CD4-positive, CD25-positive, alpha-beta regulatory T cell (primary cell): ENCODE measurements at regions not wholly inside any gene's neighbourhood (a gene's known extent, or its start where the extent isn't known, plus 50 kb on each side); places are given as distances from the start of the nearest gene placed in this dataset.

Experiments
- ATAC-seq, 2 donors: fragments of 150-1000 bp; cut with Tn5 transposase; one replicate each; pipeline ENCODE4 v1.10.0; 2021; ENCODE audit warnings: low read depth in 2 of 2, moderate number of reproducible peaks in 2 of 2, moderate library complexity in 1 of 2
- DNase-seq, 3 donors: peaks; one replicate each; pipeline versions ENCODE4 v3.0.0 to v3.0.0-alpha.2; 2012 to 2022; ENCODE audit warnings: mixed read lengths in 1 of 3
- H3K27ac ChIP-seq: one replicate; pipeline ENCODE4 v1.7.0; 2013; ENCODE audit warnings: mild to moderate bottlenecking, low read length; ENCODE audit not compliant: insufficient read depth, poor library complexity, severe bottlenecking
- H3K27me3 ChIP-seq: one replicate; pipeline ENCODE4 v1.7.0; 2013; ENCODE audit warnings: low read length; ENCODE audit not compliant: control insufficient read depth, insufficient read depth
- H3K36me3 ChIP-seq: one replicate; pipeline ENCODE4 v1.7.0; 2013; ENCODE audit warnings: mild to moderate bottlenecking, low read length, moderate library complexity; ENCODE audit not compliant: control insufficient read depth, insufficient read depth
- H3K4me1 ChIP-seq: 2 replicates; pipeline ENCODE4 v1.7.0; 2013; ENCODE audit warnings: mild to moderate bottlenecking, low read length; ENCODE audit not compliant: insufficient read depth, control insufficient read depth, poor library complexity, severe bottlenecking
- H3K4me3 ChIP-seq: one replicate; pipeline ENCODE4 v1.7.0; 2013; ENCODE audit warnings: low read depth, mild to moderate bottlenecking, low read length, moderate library complexity
- H3K9me3 ChIP-seq, 2 experiments: 1 replicate in 1 of 2; 2 replicates in 1 of 2; pipeline ENCODE4 v1.7.0; 2013; ENCODE audit warnings: low read length in 2 of 2, mild to moderate bottlenecking in 1 of 2, moderate library complexity in 1 of 2; ENCODE audit not compliant: control insufficient read depth in 2 of 2
- H3K27ac Mint-ChIP-seq, 3 donors: one replicate each; pipeline ENCODE4 v1.8.0; 2020 to 2022; ENCODE audit warnings: mild to moderate bottlenecking in 3 of 3, mixed read lengths in 3 of 3, moderate library complexity in 2 of 3
- H3K27me3 Mint-ChIP-seq: one replicate; pipeline ENCODE4 v1.8.0; 2022; ENCODE audit warnings: mild to moderate bottlenecking, mixed read lengths
- H3K36me3 Mint-ChIP-seq: one replicate; pipeline ENCODE4 v1.8.0; 2020; ENCODE audit warnings: mixed read lengths
- H3K4me1 Mint-ChIP-seq, 4 donors: one replicate each; pipeline ENCODE4 v1.8.0; 2020 to 2022; ENCODE audit warnings: mixed read lengths in 4 of 4, mild to moderate bottlenecking in 1 of 4
- H3K4me3 Mint-ChIP-seq, 4 donors: one replicate each; pipeline ENCODE4 v1.8.0; 2020 to 2022; ENCODE audit warnings: mild to moderate bottlenecking in 4 of 4, mixed read lengths in 4 of 4, moderate library complexity in 3 of 4
- H3K9me3 Mint-ChIP-seq, 7 donors: one replicate each; pipeline ENCODE4 v1.8.0; 2020 to 2022; ENCODE audit warnings: mixed read lengths in 7 of 7, mild to moderate bottlenecking in 3 of 7, moderate library complexity in 2 of 7

DNA sequence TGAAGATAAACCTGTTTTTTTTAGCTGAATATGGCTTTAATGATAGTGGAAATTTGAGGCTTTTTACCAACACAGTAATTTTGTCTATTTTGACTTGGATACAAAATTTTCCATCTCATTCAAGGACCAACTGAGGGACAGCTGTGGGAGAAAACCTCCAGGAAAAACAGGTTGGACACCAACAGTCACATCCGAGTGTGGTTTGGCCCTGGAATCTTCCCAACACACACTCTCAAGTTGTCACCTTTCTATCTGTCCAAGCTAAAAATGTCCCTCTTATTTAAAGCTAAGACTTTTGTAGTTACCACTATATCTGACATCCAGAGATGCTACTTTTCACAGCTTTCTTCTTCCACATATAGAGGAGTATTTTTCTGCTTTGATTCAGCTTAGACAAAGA, 404.9 kb downstream of the PCDH7 start:
- Histone ChIP-seq H3K27ac (no peak overlapping the region), H3K9me3 (no peaks in the 10 kb centered on the region), H3K27me3 (no peaks in the 10 kb centered on the region), H3K4me1 (no peaks in the 10 kb centered on the region), H3K4me3 (no peak overlapping the region), H3K36me3 (no peaks in the 10 kb centered on the region)
- H3K27ac Mint-ChIP-seq: no peak overlapping the region
- DNase-seq (no peak), ATAC-seq (no peak)
- H3K9me3 Mint-ChIP-seq: peaks cover 2 to 18% (median 4%) of the 10 kb centered on the region in 7 donors
- H3K4me3 Mint-ChIP-seq: no peak overlapping the region
- no peaks in the 10 kb centered on the region for H3K36me3 Mint-ChIP-seq
- no peaks in the 10 kb centered on the region for H3K27me3 Mint-ChIP-seq
- H3K4me1 Mint-ChIP-seq: no peaks in the 10 kb centered on the region

DNA sequence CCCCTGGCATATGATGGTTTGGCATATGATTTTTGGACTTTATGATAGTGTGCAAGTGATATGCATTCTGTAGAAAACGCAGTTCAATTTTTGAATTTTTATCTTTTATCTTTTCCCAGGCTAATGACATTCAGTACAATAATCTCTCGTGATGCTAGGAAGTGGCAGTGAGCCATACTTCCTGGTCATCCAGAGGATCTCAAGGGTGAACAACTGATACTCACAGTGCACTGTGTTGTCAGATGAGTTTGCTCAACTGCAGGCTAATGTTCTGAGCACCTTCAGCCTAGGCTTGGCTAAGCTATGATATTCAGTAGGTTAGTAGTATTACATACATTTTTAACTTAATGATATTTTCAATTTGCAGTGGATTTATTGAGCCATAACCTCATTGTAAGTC, 405.3 kb downstream of the PCDH7 start:
- no peak overlapping the region for H3K27ac Mint-ChIP-seq
- Histone ChIP-seq H3K4me3 (no peak overlapping the region), H3K36me3 (no peaks in the 10 kb centered on the region), H3K4me1 (no peaks in the 10 kb centered on the region), H3K9me3 (no peaks in the 10 kb centered on the region), H3K27ac (no peak overlapping the region), H3K27me3 (no peaks in the 10 kb centered on the region)
- no peaks in the 10 kb centered on the region for H3K36me3 Mint-ChIP-seq
- DNase-seq (no peak), ATAC-seq (no peak)
- H3K9me3 Mint-ChIP-seq: peaks cover 0 to 19% (median 4%) of the 10 kb centered on the region in 7 donors
- H3K4me3 Mint-ChIP-seq: no peak overlapping the region
- no peaks in the 10 kb centered on the region for H3K27me3 Mint-ChIP-seq
- no peaks in the 10 kb centered on the region for H3K4me1 Mint-ChIP-seq

DNA sequence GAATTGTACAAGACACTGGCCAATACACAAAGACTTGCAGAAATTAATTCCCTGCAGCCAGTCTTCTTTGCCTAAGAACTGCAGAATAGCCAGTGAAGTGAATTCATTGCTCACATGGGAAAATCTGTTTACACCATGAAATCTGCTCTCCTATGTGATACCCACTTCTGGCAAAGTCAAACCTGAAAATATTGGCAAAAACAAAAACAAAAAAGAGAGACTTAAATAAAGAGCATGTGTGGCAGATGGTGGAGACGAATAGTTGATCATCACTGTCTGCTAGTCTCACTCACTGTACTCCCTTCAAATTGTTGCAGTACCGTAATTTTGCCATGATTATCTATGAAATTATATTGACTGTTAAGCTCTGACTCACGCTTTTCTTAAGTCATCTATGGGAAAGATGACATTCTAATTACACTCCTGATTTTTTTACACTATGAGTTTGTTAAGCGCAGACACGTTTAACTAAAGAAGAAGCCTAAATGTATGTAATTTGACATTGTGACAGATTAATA, 406.8 kb downstream of the PCDH7 start:
- Histone ChIP-seq H3K4me3 (no peak overlapping the region), H3K9me3 (no peaks in the 10 kb centered on the region), H3K27ac (no peak overlapping the region), H3K4me1 (no peaks in the 10 kb centered on the region), H3K27me3 (no peaks in the 10 kb centered on the region), H3K36me3 (no peaks in the 10 kb centered on the region)
- DNase-seq (no peak), ATAC-seq (no peak)
- no peaks in the 10 kb centered on the region for H3K36me3 Mint-ChIP-seq
- H3K27ac Mint-ChIP-seq: no peak overlapping the region
- no peak overlapping the region for H3K4me3 Mint-ChIP-seq
- H3K27me3 Mint-ChIP-seq: no peaks in the 10 kb centered on the region
- no peaks in the 10 kb centered on the region for H3K4me1 Mint-ChIP-seq
- peaks cover 0 to 24% (median 5%) of the 10 kb centered on the region in 7 donors for H3K9me3 Mint-ChIP-seq

DNA sequence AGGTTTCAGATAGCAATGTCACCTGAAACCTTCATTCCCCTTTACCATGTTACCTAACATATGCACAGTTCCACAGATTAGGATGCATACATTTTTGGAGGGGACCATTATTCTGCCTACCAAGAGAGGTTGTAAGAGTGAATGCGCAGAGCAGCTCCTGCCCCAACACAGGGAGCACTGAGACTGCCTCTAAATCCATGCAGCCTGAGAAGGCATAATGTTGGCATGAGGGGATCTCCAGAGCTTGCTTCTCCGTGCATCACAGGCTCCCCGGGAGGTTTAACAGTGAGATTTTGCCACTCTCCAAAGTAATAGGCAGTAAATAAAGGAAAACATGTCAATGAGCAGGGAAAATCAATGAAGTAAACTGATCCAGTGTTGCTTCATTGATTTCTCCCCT, 410.8 kb downstream of the PCDH7 start:
- Mint-ChIP-seq H3K4me3 (no peak overlapping the region), H3K9me3 (peaks cover 0 to 25% (median 5%) of the 10 kb centered on the region in 7 donors), H3K4me1 (no peaks in the 10 kb centered on the region), H3K27me3 (no peaks in the 10 kb centered on the region), H3K36me3 (no peaks in the 10 kb centered on the region), H3K27ac (no peak overlapping the region)
- Histone ChIP-seq H3K4me3 (no peak overlapping the region), H3K9me3 (peaks cover 0 to 5% of the 10 kb centered on the region in 2 experiments), H3K4me1 (no peaks in the 10 kb centered on the region), H3K27me3 (no peaks in the 10 kb centered on the region), H3K27ac (no peak overlapping the region), H3K36me3 (no peaks in the 10 kb centered on the region)
- ATAC-seq (no peak), DNase-seq (no peak)

DNA sequence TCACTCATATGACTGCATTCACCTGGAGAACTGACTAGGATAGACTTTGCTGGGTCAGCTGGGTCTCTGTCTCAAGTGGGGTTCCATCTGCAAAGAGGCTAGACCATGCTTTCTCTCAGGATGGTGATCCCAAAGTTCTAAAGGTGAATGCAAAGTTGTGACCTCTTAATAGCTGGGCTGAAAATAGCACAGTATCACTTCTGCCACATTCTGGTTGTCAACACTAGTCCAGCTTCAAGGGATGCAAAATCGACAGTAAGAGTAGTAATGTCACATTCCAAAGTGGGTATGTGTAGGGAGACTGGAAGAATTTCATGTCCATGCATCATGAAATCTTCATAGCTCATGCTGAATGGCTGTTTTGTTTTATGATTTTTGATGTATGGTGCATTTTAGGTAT, 414.6 kb downstream of the PCDH7 start:
- no peaks in the 10 kb centered on the region for H3K27me3 ChIP-seq
- H3K27ac ChIP-seq: no peak overlapping the region
- ATAC-seq (no peak), DNase-seq (no peak)
- Mint-ChIP-seq H3K9me3 (peaks cover 0 to 24% (median 7%) of the 10 kb centered on the region in 7 donors), H3K4me3 (no peak overlapping the region), H3K36me3 (no peaks in the 10 kb centered on the region), H3K27ac (no peak overlapping the region), H3K27me3 (no peaks in the 10 kb centered on the region), H3K4me1 (no peaks in the 10 kb centered on the region)
- H3K36me3 ChIP-seq: no peaks in the 10 kb centered on the region
- H3K4me1 ChIP-seq: no peaks in the 10 kb centered on the region
- peaks cover 0 to 5% of the 10 kb centered on the region in 2 experiments for H3K9me3 ChIP-seq
- H3K4me3 ChIP-seq: no peak overlapping the region

DNA sequence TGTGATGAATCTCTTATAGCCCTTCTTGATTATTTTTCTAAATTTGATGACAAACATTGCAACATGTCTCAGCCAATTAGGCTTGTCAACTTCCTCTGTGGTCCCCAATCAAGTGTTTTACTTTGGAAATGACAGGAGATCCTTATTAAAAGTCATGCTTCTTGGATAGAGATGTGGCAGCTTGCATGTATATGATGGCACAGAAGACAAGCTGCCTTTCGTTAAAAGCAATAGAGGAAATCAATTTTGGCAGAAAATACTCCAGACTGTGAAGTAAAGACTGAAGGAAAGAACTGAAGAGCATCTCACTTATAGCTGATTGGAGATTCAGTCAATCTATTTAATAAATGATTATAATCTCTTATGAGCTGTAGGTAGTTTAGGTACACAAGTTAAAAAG, 419.6 kb downstream of the PCDH7 start:
- Mint-ChIP-seq H3K27me3 (no peaks in the 10 kb centered on the region), H3K9me3 (peaks cover 0 to 29% (median 5%) of the 10 kb centered on the region in 7 donors), H3K4me1 (no peaks in the 10 kb centered on the region), H3K4me3 (no peak overlapping the region), H3K36me3 (no peaks in the 10 kb centered on the region), H3K27ac (no peak overlapping the region)
- DNase-seq: no peak
- Histone ChIP-seq H3K4me1 (no peaks in the 10 kb centered on the region), H3K27me3 (no peaks in the 10 kb centered on the region), H3K27ac (no peak overlapping the region), H3K9me3 (no peaks in the 10 kb centered on the region), H3K36me3 (no peaks in the 10 kb centered on the region), H3K4me3 (no peak overlapping the region)
- no peak for ATAC-seq

DNA sequence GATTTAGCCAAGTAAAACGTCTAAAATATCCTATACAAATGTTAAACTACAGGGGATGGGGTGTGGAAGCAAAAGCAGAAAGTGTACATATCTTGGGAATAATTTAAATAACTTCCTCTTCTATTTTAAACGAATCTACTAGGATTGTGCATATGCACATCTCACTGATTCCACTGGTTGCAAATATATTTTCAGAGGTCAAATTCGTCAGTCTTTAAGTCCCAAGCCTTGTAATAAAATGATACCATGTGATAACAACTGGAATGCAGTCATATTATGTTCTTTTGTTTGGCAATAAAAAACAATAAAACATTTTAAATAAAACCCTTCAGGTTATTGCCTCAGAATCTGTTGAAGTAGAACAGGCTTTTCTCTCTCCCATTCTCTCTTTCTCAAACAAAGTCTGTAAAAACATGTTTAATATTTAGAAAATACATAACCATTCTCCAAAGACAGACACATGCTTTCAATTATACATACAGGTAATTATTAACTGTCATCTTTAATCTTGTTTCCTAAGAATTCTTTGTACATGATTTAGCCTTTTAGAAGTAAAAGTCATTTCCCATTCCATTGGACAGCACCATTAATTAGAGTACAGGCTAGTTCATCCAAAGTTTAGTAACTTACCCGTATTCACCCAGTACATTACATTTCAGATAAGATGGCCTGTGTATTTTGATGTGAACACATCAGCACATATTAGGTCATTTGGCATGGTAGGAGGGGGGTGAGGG, 421.1 kb downstream of the PCDH7 start:
- H3K27ac Mint-ChIP-seq: no peak overlapping the region
- H3K27ac ChIP-seq: no peak overlapping the region
- no peaks in the 10 kb centered on the region for H3K27me3 ChIP-seq
- DNase-seq: no peak
- H3K36me3 Mint-ChIP-seq: no peaks in the 10 kb centered on the region
- H3K9me3 Mint-ChIP-seq: peaks cover 0 to 23% (median 5%) of the 10 kb centered on the region in 7 donors
- H3K36me3 ChIP-seq: no peaks in the 10 kb centered on the region
- no peak overlapping the region for H3K4me3 Mint-ChIP-seq
- no peaks in the 10 kb centered on the region for H3K27me3 Mint-ChIP-seq
- no peaks in the 10 kb centered on the region for H3K4me1 ChIP-seq
- no peaks in the 10 kb centered on the region for H3K4me1 Mint-ChIP-seq
- H3K9me3 ChIP-seq: no peaks in the 10 kb centered on the region
- ATAC-seq: no peak
- H3K4me3 ChIP-seq: no peak overlapping the region

DNA sequence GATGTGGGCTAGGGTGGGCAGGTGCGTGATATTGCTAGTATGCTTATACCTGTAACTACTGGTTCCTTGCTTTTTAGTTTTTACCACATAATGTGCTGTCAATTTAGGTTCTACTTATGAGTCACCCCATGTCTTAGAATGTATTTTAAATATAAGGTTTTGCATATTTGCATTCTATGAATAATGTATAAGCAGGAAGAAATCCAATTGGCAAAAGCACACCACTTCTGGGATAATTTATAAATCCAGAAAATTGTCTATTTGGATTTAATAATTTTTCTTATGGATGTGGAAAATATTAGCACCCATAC, 421.6 kb downstream of the PCDH7 start:
- DNase-seq: no peak
- Histone ChIP-seq H3K36me3 (no peaks in the 10 kb centered on the region), H3K4me3 (no peak overlapping the region), H3K4me1 (no peaks in the 10 kb centered on the region), H3K9me3 (no peaks in the 10 kb centered on the region), H3K27ac (no peak overlapping the region), H3K27me3 (no peaks in the 10 kb centered on the region)
- H3K36me3 Mint-ChIP-seq: no peaks in the 10 kb centered on the region
- H3K4me3 Mint-ChIP-seq: no peak overlapping the region
- H3K4me1 Mint-ChIP-seq: no peaks in the 10 kb centered on the region
- H3K27ac Mint-ChIP-seq: no peak overlapping the region
- ATAC-seq: no peak
- H3K9me3 Mint-ChIP-seq: peaks cover 0 to 25% (median 5%) of the 10 kb centered on the region in 7 donors
- H3K27me3 Mint-ChIP-seq: no peaks in the 10 kb centered on the region
